ENCODE measurements at regions not wholly inside any gene's neighbourhood (a gene's known extent, or its start where the extent isn't known, plus 50 kb on each side); places are given as distances from the start of the nearest gene placed in this dataset.

DNA sequence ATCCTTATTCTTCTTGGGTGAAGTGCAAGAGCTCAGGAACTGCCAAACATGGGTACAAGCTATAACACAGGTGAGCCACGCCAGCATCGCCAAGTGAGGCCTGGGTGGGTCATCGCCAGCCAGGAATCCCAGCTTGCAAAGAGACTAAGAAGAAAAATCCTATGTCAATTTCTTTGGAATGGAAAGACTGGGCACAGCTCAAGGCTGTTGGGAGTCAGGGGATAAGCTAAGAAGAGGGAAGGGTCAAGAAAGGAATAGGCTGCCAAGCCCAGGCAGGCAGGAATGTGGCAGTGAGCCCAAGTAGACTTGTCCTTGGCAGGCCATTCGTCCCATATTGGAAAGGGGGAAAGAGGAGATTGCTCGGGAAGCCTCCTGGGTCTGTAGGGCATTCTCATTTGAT, 191.4 kb upstream of the CDH5 start:
- no peak for TF ChIP-seq GTF2I (CRISPR knock-in tag; conservative IDR thresholded peaks at IDR 0.05)
- TF ChIP-seq SMAD4 (CRISPR knock-in tag; IDR thresholded peaks at IDR 0.05) = no peak
- TF ChIP-seq CTCF (IDR thresholded peaks at IDR 0.05) = no peak

All from WTC11 (cell line).